Cardiac muscle cell (in vitro differentiated cells and primary cell): ENCODE measurements at regions not wholly inside any gene's neighbourhood (a gene's known extent, or its start where the extent isn't known, plus 50 kb on each side); places are given as distances from the start of the nearest gene placed in this dataset.

ENCODE experiments used
- DNase-seq, 2 donors: peaks; one replicate each; pipeline versions ENCODE4 v3.0.0 to v3.0.0-alpha.2; 2010 to 2017; ENCODE audit warnings: low read depth in 1 of 2, low spot score in 1 of 2
- H3K27ac ChIP-seq: fragments of 200-600 bp; sonication (generic); 2 replicates; pipeline ENCODE4 v1.5.1; 2016
- H3K27me3 ChIP-seq: fragments of 200-600 bp; sonication (generic); 2 replicates; pipeline ENCODE4 v1.6.0; 2016; ENCODE audit warnings: control low read depth
- H3K36me3 ChIP-seq: fragments of 200-600 bp; sonication (generic); 2 replicates; pipeline ENCODE4 v1.5.1; 2016; ENCODE audit warnings: control low read depth
- H3K4me1 ChIP-seq: fragments of 200-600 bp; sonication (generic); 2 replicates; pipeline ENCODE4 v1.8.1; 2017; ENCODE audit warnings: low read depth, mild to moderate bottlenecking, mixed run types
- H3K4me3 ChIP-seq: fragments of 200-600 bp; sonication (generic); 2 replicates; pipeline ENCODE4 v1.5.1; 2016; ENCODE audit warnings: mild to moderate bottlenecking
- H3K9me3 ChIP-seq: fragments of 200-600 bp; sonication (generic); 2 replicates; pipeline ENCODE4 v1.5.1; 2017; ENCODE audit warnings: low read depth, mild to moderate bottlenecking, control low read depth
- CTCF ChIP-seq: IDR thresholded peaks from 2 replicates; pipeline ENCODE4 v1.5.1; 2012; ENCODE audit warnings: low read depth, mild to moderate bottlenecking, low read length

- no peak for TF ChIP-seq CTCF
- H3K27ac ChIP-seq = no peak overlapping the region
- no peaks in the 10 kb centered on the region for H3K4me1 ChIP-seq
- H3K4me3 ChIP-seq = no peak overlapping the region
- H3K9me3 ChIP-seq = no peaks in the 10 kb centered on the region
- no peaks in the 10 kb centered on the region for H3K27me3 ChIP-seq
- DNase-seq = no peak
- no peaks in the 10 kb centered on the region for H3K36me3 ChIP-seq
Measured at GRCh38 chr5:2260211-2261003, 377.7 kb upstream of the IRX4 start.

GRCh38 chr5:2259494-2260107 lies 376.9 kb upstream of the IRX4 start:
- no peak for DNase-seq
- Histone ChIP-seq H3K27ac (no peak overlapping the region), H3K27me3 (no peaks in the 10 kb centered on the region), H3K4me3 (no peak overlapping the region), H3K4me1 (no peaks in the 10 kb centered on the region), H3K9me3 (no peaks in the 10 kb centered on the region), H3K36me3 (no peaks in the 10 kb centered on the region)
- TF ChIP-seq CTCF = no peak

GRCh38 chr5:2258861-2259260 lies 376.1 kb upstream of the IRX4 start:
- DNase-seq = no peak
- no peak for TF ChIP-seq CTCF
- no peaks in the 10 kb centered on the region for H3K9me3 ChIP-seq
- H3K27ac ChIP-seq = no peak overlapping the region
- H3K27me3 ChIP-seq = no peaks in the 10 kb centered on the region
- H3K36me3 ChIP-seq = no peaks in the 10 kb centered on the region
- H3K4me1 ChIP-seq = no peaks in the 10 kb centered on the region
- no peak overlapping the region for H3K4me3 ChIP-seq

GRCh38 chr5:2257326-2258244 lies 374.9 kb upstream of the IRX4 start:
- TF ChIP-seq CTCF = no peak
- no peak overlapping the region for H3K27ac ChIP-seq
- no peak overlapping the region for H3K4me3 ChIP-seq
- no peaks in the 10 kb centered on the region for H3K36me3 ChIP-seq
- no peaks in the 10 kb centered on the region for H3K9me3 ChIP-seq
- H3K27me3 ChIP-seq = no peaks in the 10 kb centered on the region
- H3K4me1 ChIP-seq = no peaks in the 10 kb centered on the region
- DNase-seq = no peak

- no peaks in the 10 kb centered on the region for H3K36me3 ChIP-seq
- no peaks in the 10 kb centered on the region for H3K27me3 ChIP-seq
Measured at GRCh38 chr5:2256691-2257280, 374.1 kb upstream of the IRX4 start.

More at GRCh38 chr5:2256691-2257280, 374.1 kb upstream of the IRX4 start:
- Histone ChIP-seq H3K4me3 (no peak overlapping the region), H3K9me3 (no peaks in the 10 kb centered on the region), H3K4me1 (no peaks in the 10 kb centered on the region), H3K27ac (no peak overlapping the region)
- no peak for TF ChIP-seq CTCF
- DNase-seq = no peak
